ENCODE measurements at regions not wholly inside any gene's neighbourhood (a gene's known extent, or its start where the extent isn't known, plus 50 kb on each side); places are given as distances from the start of the nearest gene placed in this dataset.

DNA sequence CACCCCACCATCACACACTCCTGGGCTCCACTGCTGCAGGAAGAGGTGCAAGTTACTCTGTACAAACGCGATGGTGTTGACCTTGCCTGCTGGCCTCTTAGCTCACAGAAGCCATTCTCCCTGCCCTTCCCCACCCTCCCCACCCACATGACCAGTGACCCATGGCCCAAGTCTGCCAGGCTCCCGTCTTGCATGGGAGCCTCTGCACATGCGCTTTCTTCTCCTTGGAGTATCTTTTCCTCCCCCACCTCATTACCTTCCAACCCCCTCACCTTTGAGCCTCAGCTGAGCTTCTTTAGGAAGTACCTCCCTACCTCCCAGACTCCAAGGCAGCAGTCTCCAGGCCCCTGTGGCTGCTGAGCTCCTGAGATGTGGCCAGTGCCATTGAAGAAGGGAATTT lies 337.7 kb upstream of the ZNF32 start:
- no peaks in the 10 kb centered on the region for H3K36me3 Mint-ChIP-seq

GRCh38 chr10:43985941-43986340 lies 337.3 kb upstream of the ZNF32 start:
- no peaks in the 10 kb centered on the region for H3K4me1 Mint-ChIP-seq
- no peak for ATAC-seq (ENCODE audit: low read depth in 2 of 2)
- H3K36me3 Mint-ChIP-seq = no peaks in the 10 kb centered on the region
- peaks cover 5 to 17% (median 9%) of the 10 kb centered on the region in 7 donors for H3K9me3 Mint-ChIP-seq
- no peak overlapping the region for H3K4me3 Mint-ChIP-seq
- H3K27ac Mint-ChIP-seq = no peak overlapping the region
- H3K27me3 Mint-ChIP-seq = peaks cover 0 to 7% (median 0%) of the 10 kb centered on the region in 3 donors
- no peak for DNase-seq

More for the DNA sequence above, 337.7 kb upstream of the ZNF32 start:
- DNase-seq (no peak), ATAC-seq (ENCODE audit: low read depth in 2 of 2) (no peak)
- Mint-ChIP-seq H3K4me1 (no peaks in the 10 kb centered on the region), H3K9me3 (peaks cover 5 to 17% (median 9%) of the 10 kb centered on the region in 7 donors), H3K4me3 (no peak overlapping the region), H3K27me3 (peaks cover 0 to 7% (median 0%) of the 10 kb centered on the region in 3 donors), H3K27ac (no peak overlapping the region)

DNA sequence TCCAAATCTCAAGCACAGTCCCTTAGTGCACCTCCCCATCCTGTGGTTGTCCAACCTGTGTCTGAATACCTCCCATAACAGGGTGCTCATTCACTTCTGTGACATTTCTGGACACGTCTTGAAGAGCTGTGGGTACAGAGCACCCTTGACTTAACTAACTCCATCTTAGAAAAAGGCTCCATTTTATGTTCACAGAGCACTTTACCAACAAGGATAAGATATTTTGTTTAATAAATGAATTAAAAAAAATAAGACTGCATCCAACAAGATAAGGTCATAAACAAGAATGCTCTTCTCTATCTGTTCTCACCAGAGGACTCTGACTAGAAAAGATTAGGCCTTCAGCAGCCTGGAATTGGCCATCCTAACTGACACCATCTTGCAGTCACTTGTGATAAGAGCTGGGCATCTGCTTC lies 335.2 kb upstream of the ZNF32 start:
- H3K4me1 Mint-ChIP-seq = no peaks in the 10 kb centered on the region
- peaks cover 0 to 5% (median 0%) of the 10 kb centered on the region in 3 donors for H3K27me3 Mint-ChIP-seq
- no peak overlapping the region for H3K27ac Mint-ChIP-seq
- peaks cover 3 to 12% (median 5%) of the 10 kb centered on the region in 7 donors for H3K9me3 Mint-ChIP-seq
- H3K36me3 Mint-ChIP-seq = no peaks in the 10 kb centered on the region
- DNase-seq (no peak), ATAC-seq (ENCODE audit: low read depth in 2 of 2) (no peak)
- no peak overlapping the region for H3K4me3 Mint-ChIP-seq

DNA sequence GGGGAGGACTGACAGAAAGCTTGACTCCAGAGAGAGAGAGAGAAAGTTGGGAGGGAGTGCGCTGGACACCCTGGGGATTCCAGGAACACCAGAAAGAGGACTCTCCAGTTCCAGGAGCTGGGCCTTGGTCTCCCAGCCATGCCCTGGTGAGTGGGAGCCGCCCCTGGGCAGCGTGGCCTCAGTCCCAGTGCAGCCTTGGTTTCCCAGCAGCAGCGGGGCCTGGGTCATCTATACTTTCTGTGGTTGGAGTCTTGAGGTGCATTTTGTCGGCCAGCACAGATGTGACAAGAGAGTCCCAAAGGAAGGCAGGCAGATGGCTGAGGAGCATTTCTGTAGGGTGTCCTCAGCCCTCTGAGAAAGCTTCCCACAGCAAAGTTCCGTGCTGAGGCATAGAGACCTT lies 334.7 kb upstream of the ZNF32 start:
- Mint-ChIP-seq H3K36me3 (no peaks in the 10 kb centered on the region), H3K27ac (no peak overlapping the region), H3K4me1 (no peaks in the 10 kb centered on the region), H3K4me3 (no peak overlapping the region), H3K27me3 (peaks cover 0 to 3% (median 0%) of the 10 kb centered on the region in 3 donors), H3K9me3 (peaks cover 0 to 10% (median 5%) of the 10 kb centered on the region in 7 donors)
- ATAC-seq (ENCODE audit: low read depth in 2 of 2) = no peak
- DNase-seq = no peak

DNA sequence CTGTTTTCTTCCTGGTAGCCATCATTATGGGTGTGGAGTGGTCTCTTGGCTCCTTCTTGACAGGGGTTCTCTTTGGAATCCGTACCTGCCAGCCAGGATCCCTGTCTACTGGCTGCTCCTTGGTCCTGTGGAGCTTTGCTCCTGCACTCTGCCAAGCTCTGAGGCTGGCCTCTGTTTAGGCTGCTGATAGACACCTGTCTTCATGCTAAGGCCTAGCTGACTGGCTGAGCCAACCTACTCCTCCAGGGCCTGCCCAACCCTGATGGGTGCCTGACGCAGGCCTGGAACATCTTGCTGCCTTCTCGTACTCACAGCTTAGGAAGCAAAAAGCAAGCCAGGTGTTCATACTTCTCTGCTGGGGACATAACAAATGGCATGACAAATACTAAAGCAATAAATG lies 333.6 kb upstream of the ZNF32 start:
- peaks cover 0 to 3% (median 0%) of the 10 kb centered on the region in 3 donors for H3K27me3 Mint-ChIP-seq

GRCh38 chr10:43981696-43982095 lies 333.0 kb upstream of the ZNF32 start:
- Mint-ChIP-seq H3K4me1 (no peaks in the 10 kb centered on the region), H3K27ac (no peak overlapping the region), H3K4me3 (no peak overlapping the region), H3K27me3 (peaks cover 0 to 3% (median 0%) of the 10 kb centered on the region in 3 donors), H3K36me3 (no peaks in the 10 kb centered on the region), H3K9me3 (peaks cover 0 to 17% (median 5%) of the 10 kb centered on the region in 7 donors)
- no peak for DNase-seq
- no peak for ATAC-seq (ENCODE audit: low read depth in 2 of 2)

More for the DNA sequence above, 333.6 kb upstream of the ZNF32 start:
- no peak for DNase-seq
- H3K36me3 Mint-ChIP-seq = no peaks in the 10 kb centered on the region
- no peaks in the 10 kb centered on the region for H3K4me1 Mint-ChIP-seq
- ATAC-seq (ENCODE audit: low read depth in 2 of 2) = no peak
- H3K4me3 Mint-ChIP-seq = no peak overlapping the region
- peaks cover under 1 to 12% (median 4%) of the 10 kb centered on the region in 7 donors for H3K9me3 Mint-ChIP-seq
- H3K27ac Mint-ChIP-seq = no peak overlapping the region

GRCh38 chr10:43981232-43981631 lies 332.6 kb upstream of the ZNF32 start:
- Mint-ChIP-seq H3K4me1 (no peaks in the 10 kb centered on the region), H3K9me3 (peaks cover 0 to 17% (median 5%) of the 10 kb centered on the region in 7 donors), H3K27ac (no peak overlapping the region), H3K36me3 (no peaks in the 10 kb centered on the region), H3K27me3 (peaks cover 0 to 3% (median 0%) of the 10 kb centered on the region in 3 donors), H3K4me3 (no peak overlapping the region)
- no peak for DNase-seq
- no peak for ATAC-seq (ENCODE audit: low read depth in 2 of 2)

DNA sequence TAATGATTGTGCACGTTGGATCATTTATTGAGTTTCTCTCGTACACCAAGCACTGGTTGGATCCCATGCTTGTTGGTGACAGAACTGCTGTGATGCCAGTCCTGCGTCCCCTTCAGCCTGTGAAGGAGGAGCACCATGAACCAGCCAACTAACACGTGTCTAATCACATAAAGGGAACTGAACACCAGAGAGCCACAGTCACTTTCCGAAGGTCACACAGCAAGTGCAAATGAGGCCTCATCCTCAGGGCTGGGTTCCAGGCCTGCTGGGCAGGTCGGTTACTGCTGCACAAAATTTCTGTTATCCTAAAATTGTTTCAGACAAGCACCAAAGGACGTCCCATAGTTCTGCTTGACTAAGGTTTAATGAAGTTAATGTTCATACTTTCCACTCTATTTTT lies 332.0 kb upstream of the ZNF32 start:
- Mint-ChIP-seq H3K4me1 (no peaks in the 10 kb centered on the region), H3K9me3 (peaks cover 0 to 17% (median 4%) of the 10 kb centered on the region in 7 donors), H3K36me3 (no peaks in the 10 kb centered on the region), H3K4me3 (no peak overlapping the region), H3K27ac (no peak overlapping the region), H3K27me3 (peaks cover 0 to 3% (median 0%) of the 10 kb centered on the region in 3 donors)
- no peak for DNase-seq
- no peak for ATAC-seq (ENCODE audit: low read depth in 2 of 2)

- no peak for DNase-seq
- no peaks in the 10 kb centered on the region for H3K4me1 Mint-ChIP-seq
- H3K4me3 Mint-ChIP-seq = no peak overlapping the region
- peaks cover 0 to 3% (median 0%) of the 10 kb centered on the region in 3 donors for H3K27me3 Mint-ChIP-seq
- H3K36me3 Mint-ChIP-seq = no peaks in the 10 kb centered on the region
- H3K27ac Mint-ChIP-seq = no peak overlapping the region
- no peak for ATAC-seq (ENCODE audit: low read depth in 2 of 2)
- peaks cover 0 to 17% (median 4%) of the 10 kb centered on the region in 7 donors for H3K9me3 Mint-ChIP-seq
Observed at GRCh38 chr10:43980313-43980712, 331.6 kb upstream of the ZNF32 start.

DNA sequence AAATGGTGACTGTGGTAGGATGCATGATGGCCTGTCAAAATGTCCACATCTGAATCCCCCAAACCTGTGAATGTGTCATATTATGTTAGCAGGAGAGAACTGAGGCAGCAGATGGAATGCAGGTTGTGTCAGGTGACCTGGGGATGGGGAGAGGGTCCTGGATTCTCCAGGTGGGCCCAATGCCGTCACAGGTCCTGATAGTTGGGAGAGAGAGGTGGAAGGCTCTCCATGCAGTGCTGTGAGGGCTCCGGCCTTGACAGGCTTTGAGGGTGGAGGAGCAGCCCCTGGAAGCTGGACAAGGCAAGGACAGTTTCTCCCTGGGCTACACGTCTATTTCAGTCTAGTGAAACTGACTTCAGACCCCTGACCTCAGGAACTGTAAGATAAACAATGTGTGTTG lies 330.9 kb upstream of the ZNF32 start:
- no peak overlapping the region for H3K4me3 Mint-ChIP-seq
- no peak for DNase-seq
- no peak for ATAC-seq (ENCODE audit: low read depth in 2 of 2)
- H3K36me3 Mint-ChIP-seq = no peaks in the 10 kb centered on the region
- H3K27me3 Mint-ChIP-seq = peaks cover 0 to 3% (median 0%) of the 10 kb centered on the region in 3 donors
- no peaks in the 10 kb centered on the region for H3K4me1 Mint-ChIP-seq
- no peak overlapping the region for H3K27ac Mint-ChIP-seq
- peaks cover 0 to 17% (median 4%) of the 10 kb centered on the region in 7 donors for H3K9me3 Mint-ChIP-seq

- Mint-ChIP-seq H3K9me3 (peaks cover 0 to 17% (median 5%) of the 10 kb centered on the region in 7 donors), H3K4me3 (no peak overlapping the region), H3K36me3 (no peaks in the 10 kb centered on the region), H3K4me1 (no peaks in the 10 kb centered on the region), H3K27me3 (peaks cover 0 to 3% (median 0%) of the 10 kb centered on the region in 3 donors), H3K27ac (no peak overlapping the region)
- DNase-seq = no peak
- no peak for ATAC-seq (ENCODE audit: low read depth in 2 of 2)
Observed at GRCh38 chr10:43978936-43979335, 330.3 kb upstream of the ZNF32 start.

GRCh38 chr10:43978091-43978490 lies 329.4 kb upstream of the ZNF32 start:
- Mint-ChIP-seq H3K27me3 (peaks cover 0 to 3% (median 0%) of the 10 kb centered on the region in 3 donors), H3K4me3 (no peak overlapping the region), H3K27ac (no peak overlapping the region), H3K9me3 (peaks cover 0 to 17% (median 5%) of the 10 kb centered on the region in 7 donors), H3K36me3 (no peaks in the 10 kb centered on the region), H3K4me1 (no peaks in the 10 kb centered on the region)
- ATAC-seq (ENCODE audit: low read depth in 2 of 2) (no peak), DNase-seq (no peak)

GRCh38 chr10:43976292-43976691 lies 327.6 kb upstream of the ZNF32 start:
- Mint-ChIP-seq H3K4me3 (no peak overlapping the region), H3K36me3 (no peaks in the 10 kb centered on the region), H3K9me3 (peaks cover 0 to 12% (median 5%) of the 10 kb centered on the region in 7 donors), H3K27me3 (peaks cover 0 to 4% (median 0%) of the 10 kb centered on the region in 3 donors), H3K4me1 (no peaks in the 10 kb centered on the region), H3K27ac (no peak overlapping the region)
- DNase-seq (no peak), ATAC-seq (ENCODE audit: low read depth in 2 of 2) (no peak)

DNA sequence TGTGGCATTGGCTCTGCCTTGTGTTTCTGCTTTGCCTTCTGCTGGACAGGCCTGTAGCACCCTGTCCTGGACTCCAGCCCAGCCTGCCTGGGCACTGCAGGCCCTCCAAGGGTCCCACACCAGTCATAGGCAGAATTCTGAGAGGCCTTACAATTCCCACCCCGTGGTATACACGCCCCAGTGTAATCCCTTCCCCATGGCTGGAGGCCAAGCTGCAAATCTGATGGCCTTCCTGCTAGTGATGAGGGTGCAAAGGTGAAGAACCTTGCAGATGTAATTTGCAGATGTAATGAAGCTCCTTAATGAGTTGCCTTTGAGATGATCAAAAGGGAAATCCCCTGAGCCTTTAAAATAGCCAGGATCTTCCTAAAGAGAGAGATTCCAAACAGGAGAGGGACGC lies 325.1 kb upstream of the ZNF32 start:
- Mint-ChIP-seq H3K36me3 (no peaks in the 10 kb centered on the region), H3K27ac (no peak overlapping the region), H3K27me3 (peaks cover 0 to 21% (median 0%) of the 10 kb centered on the region in 3 donors), H3K9me3 (peaks cover 0 to 15% (median 5%) of the 10 kb centered on the region in 7 donors), H3K4me1 (no peaks in the 10 kb centered on the region), H3K4me3 (no peak overlapping the region)
- DNase-seq (no peak), ATAC-seq (ENCODE audit: low read depth in 2 of 2) (no peak)
